NCI-H146 treated with DMSO at 0.1 percent for 48 hours (cell line): ENCODE measurements at regions not wholly inside any gene's neighbourhood (a gene's known extent, or its start where the extent isn't known, plus 50 kb on each side); places are given as distances from the start of the nearest gene placed in this dataset.
"Not testable (repeated sequence)": the region's sequence is repeated elsewhere in the genome, so short reads cannot be mapped to it uniquely, and the experiment has no call there.

Source experiments
- DNase-seq: peaks from one replicate; lab custom pipeline; 2025; ENCODE audit not compliant: unreplicated experiment; lab: John Stamatoyannopoulos, UW

- no peak for DNase-seq
Measured at GRCh38 chr6:115575285-115575684, 485.4 kb downstream of the FRK start.

- DNase-seq = no peak
Measured at GRCh38 chr6:115573861-115574260, 486.8 kb downstream of the FRK start.

- no peak for DNase-seq
Measured at GRCh38 chr6:115570331-115570730, 490.4 kb downstream of the FRK start.

GRCh38 chr6:115554060-115554459, 506.6 kb downstream of the FRK start:
- DNase-seq = no peak

GRCh38 chr6:115551527-115551926, 509.2 kb downstream of the FRK start:
- peak; percentile 88 for DNase-seq

GRCh38 chr6:115545672-115545986, 515.1 kb downstream of the FRK start:
- DNase-seq = no peak

GRCh38 chr6:115544765-115545671, 515.7 kb downstream of the FRK start:
- DNase-seq = no peak

GRCh38 chr6:115540077-115540869, 520.4 kb downstream of the FRK start:
- DNase-seq = no peak

GRCh38 chr6:115539531-115539930, 521.2 kb downstream of the FRK start:
- DNase-seq = no peak

- no peak for DNase-seq
Measured at GRCh38 chr6:115524821-115525220, 535.9 kb downstream of the FRK start.

- not testable (repeated sequence) for DNase-seq
Measured at GRCh38 chr6:115521747-115522146, 538.9 kb downstream of the FRK start.

- no peak for DNase-seq
Measured at GRCh38 chr6:115514656-115515055, 546.0 kb downstream of the FRK start.

- no peak for DNase-seq
Measured at GRCh38 chr6:115512923-115513322, 547.8 kb downstream of the FRK start.

- DNase-seq = no peak
Measured at GRCh38 chr6:115511771-115512170, 548.9 kb downstream of the FRK start.

- DNase-seq = peak; percentile 17
Measured at GRCh38 chr6:115502432-115502831, 558.3 kb downstream of the FRK start.

GRCh38 chr6:115495184-115495583, 565.5 kb downstream of the FRK start:
- no peak for DNase-seq

GRCh38 chr6:115487331-115487730, 573.4 kb downstream of the FRK start:
- DNase-seq = no peak

GRCh38 chr6:115485400-115485799, 575.3 kb downstream of the FRK start:
- peak; percentile 87 for DNase-seq

GRCh38 chr6:115480543-115480942, 580.1 kb downstream of the FRK start:
- DNase-seq = not testable (repeated sequence)

- no peak for DNase-seq
Measured at GRCh38 chr6:115474443-115475041, 586.1 kb downstream of the FRK start.

- no peak for DNase-seq
Measured at GRCh38 chr6:115468272-115469005, 592.3 kb downstream of the FRK start.
